ENCODE measurements at regions not wholly inside any gene's neighbourhood (a gene's known extent, or its start where the extent isn't known, plus 50 kb on each side); places are given as distances from the start of the nearest gene placed in this dataset.

DNA sequence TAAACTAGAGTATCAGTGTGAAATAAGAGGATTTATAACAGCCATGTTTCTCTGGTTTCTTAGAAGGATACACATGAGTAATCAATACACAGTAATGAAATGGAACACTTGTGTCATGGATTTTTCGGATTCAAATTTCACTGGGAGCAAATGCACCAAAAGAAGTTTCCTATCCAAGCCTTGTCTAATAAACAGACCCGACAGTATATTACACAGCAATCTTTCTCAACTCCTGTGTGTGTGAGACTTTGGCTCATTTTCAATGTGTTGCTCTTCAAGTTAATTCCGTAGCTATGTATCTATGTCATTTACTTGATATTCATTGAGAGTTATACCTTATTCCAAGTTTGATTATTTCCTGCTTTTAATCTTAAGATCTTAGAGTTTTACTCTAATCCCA is 930.2 kb downstream of the MAT2B start:
- no peak for TF ChIP-seq CTCF (IDR thresholded peaks at IDR 0.05)
- TF ChIP-seq POLR2A (IDR thresholded peaks at IDR 0.05) = no peak
